MCF 10A (cell line): ENCODE measurements at regions not wholly inside any gene's neighbourhood (a gene's known extent, or its start where the extent isn't known, plus 50 kb on each side); places are given as distances from the start of the nearest gene placed in this dataset.

Experiments used
- BruUV-seq: library from RNA; stranded (reverse); fragments of 400-500 nt; replicated peaks from 2 replicates; lab custom pipeline; 2021; lab: Mats Ljungman, UMichigan
- CTCF ChIA-PET: fragments of 300-600 bp; sonication (Branson Sonifier 250); formaldehyde crosslinking; extraction: SDS; loops from one replicate; lab custom pipeline; 2021; ENCODE audit warnings: antibody characterized with exemption, inconsistent platforms; lab: Yijun Ruan, JAX
- POLR2A ChIA-PET: fragments of 300-600, 350-650 bp; sonication (Branson Sonifier 250); formaldehyde crosslinking; extraction: SDS; loops from one replicate; lab custom pipeline; 2020; ENCODE audit warnings: antibody characterized with exemption, inconsistent platforms; lab: Yijun Ruan, JAX
- DNase-seq: peaks from one replicate; pipeline ENCODE4 v3.0.0-alpha.2; 2018; ENCODE audit not compliant: unreplicated experiment
- H3K27ac Mint-ChIP-seq: one replicate; pipeline ENCODE4 v1.8.0; 2022; ENCODE audit warnings: mild to moderate bottlenecking, low read depth, mixed read lengths; ENCODE audit not compliant: unreplicated experiment
- H3K27me3 Mint-ChIP-seq: one replicate; pipeline ENCODE4 v1.8.0; 2022; ENCODE audit warnings: mixed read lengths; ENCODE audit not compliant: insufficient read depth, unreplicated experiment
- H3K36me3 Mint-ChIP-seq: one replicate; pipeline ENCODE4 v1.8.0; 2022; ENCODE audit warnings: mild to moderate bottlenecking, moderate library complexity, mixed read lengths; ENCODE audit not compliant: insufficient read depth, unreplicated experiment
- H3K4me1 Mint-ChIP-seq: one replicate; pipeline ENCODE4 v1.8.0; 2022; ENCODE audit warnings: mixed read lengths; ENCODE audit not compliant: insufficient read depth, unreplicated experiment
- H3K4me3 Mint-ChIP-seq: one replicate; pipeline ENCODE4 v1.8.0; 2022; ENCODE audit warnings: mild to moderate bottlenecking, moderate library complexity, mixed read lengths; ENCODE audit not compliant: unreplicated experiment
- H3K9me3 Mint-ChIP-seq: one replicate; pipeline ENCODE4 v1.8.0; 2022; ENCODE audit warnings: mixed read lengths; ENCODE audit not compliant: unreplicated experiment
- intact Hi-C: fragments of 100-400 bp; cut with micrococcal nuclease; formaldehyde crosslinking; loops from 2 replicates; pipeline ENCODE4 v1.14.1; 2022
- TF ChIP-seq, protein P1 (sequence below): fragments of 200-600 bp; IDR thresholded peaks from one replicate; pipeline ENCODE4 v1.8.0; 2022; ENCODE audit warnings: antibody characterized with exemption, mild to moderate bottlenecking; ENCODE audit not compliant: unreplicated experiment

DNA sequence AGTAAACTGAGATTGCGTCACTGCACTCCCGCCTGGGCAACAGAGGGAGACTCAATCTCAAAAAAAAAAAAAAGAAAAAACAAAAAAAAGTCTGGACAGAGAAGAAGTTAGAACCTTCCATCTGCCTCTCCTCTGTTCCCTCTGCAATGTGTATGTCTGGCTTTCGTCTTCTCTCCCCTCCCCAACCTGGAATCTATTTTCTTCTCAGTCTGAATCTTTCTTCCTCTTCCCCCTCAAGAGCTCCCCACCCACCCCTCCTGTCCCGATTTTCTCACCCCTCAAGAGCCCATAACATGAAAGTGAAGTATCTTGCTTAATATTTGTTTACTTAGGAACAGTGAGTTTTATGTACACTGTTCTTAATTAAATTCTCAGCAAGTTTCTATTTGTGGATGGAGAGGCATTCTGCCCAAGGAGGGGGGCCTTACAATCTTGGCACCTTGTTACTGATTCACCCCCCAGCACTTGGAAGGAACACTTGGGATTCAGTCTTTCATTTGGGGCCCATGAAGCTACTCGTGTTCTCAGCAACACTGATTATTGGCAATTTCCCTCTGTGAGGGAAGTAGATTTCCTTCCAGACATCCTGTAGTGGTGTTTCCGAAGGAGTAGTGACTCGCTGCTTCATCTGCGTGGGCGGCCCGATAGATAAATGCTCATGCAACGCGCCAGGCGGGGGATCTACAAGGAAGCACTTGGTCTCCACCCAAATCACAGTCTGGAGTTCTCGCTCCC lies 69.3 kb upstream of the SRSF6 start:
- no peak overlapping the region for H3K27ac Mint-ChIP-seq
- intact Hi-C loops = no loop called here
- H3K4me3 Mint-ChIP-seq = no peak overlapping the region
- TF ChIP-seq, protein P1, sequence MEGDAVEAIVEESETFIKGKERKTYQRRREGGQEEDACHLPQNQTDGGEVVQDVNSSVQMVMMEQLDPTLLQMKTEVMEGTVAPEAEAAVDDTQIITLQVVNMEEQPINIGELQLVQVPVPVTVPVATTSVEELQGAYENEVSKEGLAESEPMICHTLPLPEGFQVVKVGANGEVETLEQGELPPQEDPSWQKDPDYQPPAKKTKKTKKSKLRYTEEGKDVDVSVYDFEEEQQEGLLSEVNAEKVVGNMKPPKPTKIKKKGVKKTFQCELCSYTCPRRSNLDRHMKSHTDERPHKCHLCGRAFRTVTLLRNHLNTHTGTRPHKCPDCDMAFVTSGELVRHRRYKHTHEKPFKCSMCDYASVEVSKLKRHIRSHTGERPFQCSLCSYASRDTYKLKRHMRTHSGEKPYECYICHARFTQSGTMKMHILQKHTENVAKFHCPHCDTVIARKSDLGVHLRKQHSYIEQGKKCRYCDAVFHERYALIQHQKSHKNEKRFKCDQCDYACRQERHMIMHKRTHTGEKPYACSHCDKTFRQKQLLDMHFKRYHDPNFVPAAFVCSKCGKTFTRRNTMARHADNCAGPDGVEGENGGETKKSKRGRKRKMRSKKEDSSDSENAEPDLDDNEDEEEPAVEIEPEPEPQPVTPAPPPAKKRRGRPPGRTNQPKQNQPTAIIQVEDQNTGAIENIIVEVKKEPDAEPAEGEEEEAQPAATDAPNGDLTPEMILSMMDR = no peak
- H3K9me3 Mint-ChIP-seq = no peaks in the 10 kb centered on the region
- POLR2A ChIA-PET = no interaction called here
- DNase-seq = no peak
- H3K4me1 Mint-ChIP-seq = no peaks in the 10 kb centered on the region
- no peaks in the 10 kb centered on the region for H3K27me3 Mint-ChIP-seq
- H3K36me3 Mint-ChIP-seq = no peaks in the 10 kb centered on the region
- no TSS peak for BruUV-seq
- CTCF ChIA-PET = interaction anchor here (0.6 to 3.0 kb wide), 6 partner anchors 9 to 1894 kb away, joined by 3 to 11 read pairs (median 3); no protein-coding TSS in a partner anchor

DNA sequence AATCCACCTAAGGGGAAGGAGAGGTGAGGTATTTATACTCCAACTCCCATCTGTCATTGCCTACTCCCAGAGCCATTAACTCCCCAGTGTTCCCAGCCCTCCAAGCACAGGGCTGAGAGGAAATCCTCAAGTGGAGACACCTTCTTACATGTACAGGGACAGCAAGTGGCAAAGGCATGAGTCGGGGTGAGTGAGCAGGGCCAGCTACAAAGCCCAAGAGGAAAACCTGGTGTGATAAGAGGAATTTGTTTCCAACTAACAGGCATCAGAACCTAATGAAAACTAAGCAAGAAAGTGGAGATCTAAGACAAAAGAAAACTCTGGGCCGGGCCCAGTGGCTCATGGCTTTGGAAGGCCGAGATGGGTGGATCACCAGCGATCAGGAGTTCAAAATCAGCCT lies 70.0 kb upstream of the SRSF6 start:
- no peak overlapping the region for H3K27ac Mint-ChIP-seq
- BruUV-seq = no TSS peak
- intact Hi-C loops = no loop called here
- DNase-seq = no peak
- CTCF ChIA-PET = interaction anchor here (0.7 to 3.0 kb wide), 3 partner anchors 10 to 1893 kb away, joined by 3 to 11 read pairs (median 5); no protein-coding TSS in a partner anchor
- no peaks in the 10 kb centered on the region for H3K27me3 Mint-ChIP-seq
- TF ChIP-seq, protein P1 = no peak
- H3K36me3 Mint-ChIP-seq = no peaks in the 10 kb centered on the region
- H3K4me1 Mint-ChIP-seq = no peaks in the 10 kb centered on the region
- H3K4me3 Mint-ChIP-seq = no peak overlapping the region
- POLR2A ChIA-PET = no interaction called here
- no peaks in the 10 kb centered on the region for H3K9me3 Mint-ChIP-seq

DNA sequence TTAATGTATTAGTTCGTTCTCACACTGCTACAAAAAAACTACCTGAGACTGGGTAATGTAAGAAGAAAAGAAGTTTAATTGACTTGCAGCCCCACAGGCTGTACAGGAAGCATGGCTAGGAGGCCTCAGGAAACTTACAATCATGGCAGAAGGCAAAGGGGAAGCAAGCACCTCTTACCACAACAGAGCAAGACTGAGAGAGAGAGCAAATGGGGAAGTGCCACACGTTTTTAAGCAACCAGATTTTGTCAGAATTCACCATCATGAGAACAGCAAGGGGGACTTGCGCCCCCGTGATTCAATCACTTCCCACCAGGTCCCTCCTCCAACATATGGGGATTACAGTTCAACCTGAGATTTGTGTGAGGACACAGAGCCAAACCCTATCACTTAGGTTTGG lies 70.8 kb upstream of the SRSF6 start:
- CTCF ChIA-PET = interaction anchor here (1.7 to 3.0 kb wide), 2 partner anchors 9 to 22 kb away, joined by 5 to 11 read pairs; no protein-coding TSS in a partner anchor
- no peaks in the 10 kb centered on the region for H3K9me3 Mint-ChIP-seq

DNA sequence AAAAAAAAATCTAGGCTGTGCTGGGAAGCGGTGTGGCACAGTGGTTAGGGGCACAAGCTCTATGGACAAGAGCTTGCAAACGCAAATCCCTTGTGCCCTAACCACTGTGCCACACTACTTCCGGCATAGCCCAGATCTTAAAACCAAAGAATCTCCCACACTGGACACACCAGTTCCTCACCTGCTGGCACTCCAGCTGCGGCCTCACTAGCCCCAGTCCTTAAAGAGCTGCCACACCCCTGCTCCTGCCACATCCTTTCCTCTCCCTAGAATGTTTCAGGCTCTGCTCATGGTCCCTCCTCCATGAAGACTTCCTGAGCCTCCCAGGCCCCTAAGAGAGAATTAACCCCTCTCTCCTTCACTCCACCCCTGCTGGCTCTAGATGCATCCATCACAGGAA lies 71.8 kb upstream of the SRSF6 start:
- Mint-ChIP-seq H3K4me1 (no peaks in the 10 kb centered on the region), H3K27ac (no peak overlapping the region), H3K4me3 (no peak overlapping the region), H3K27me3 (no peaks in the 10 kb centered on the region), H3K36me3 (no peaks in the 10 kb centered on the region), H3K9me3 (no peaks in the 10 kb centered on the region)
- intact Hi-C loops = no loop called here
- CTCF ChIA-PET = interaction anchor here (0.7 kb wide), 1 partner anchor 1086 kb away, joined by 3 read pairs; no protein-coding TSS in a partner anchor
- no peak for DNase-seq
- BruUV-seq = no TSS peak
- TF ChIP-seq, protein P1 = no peak
- POLR2A ChIA-PET = interaction anchor here (0.6 kb wide), 1 partner anchor 11 kb away, joined by 4 read pairs; no protein-coding TSS in a partner anchor

More for the DNA sequence above, 70.8 kb upstream of the SRSF6 start:
- Mint-ChIP-seq H3K36me3 (no peaks in the 10 kb centered on the region), H3K4me1 (no peaks in the 10 kb centered on the region), H3K27me3 (no peaks in the 10 kb centered on the region), H3K27ac (no peak overlapping the region), H3K4me3 (no peak overlapping the region)
- DNase-seq = no peak
- intact Hi-C loops = no loop called here
- TF ChIP-seq, protein P1 = no peak
- BruUV-seq = no TSS peak
- POLR2A ChIA-PET = no interaction called here
